Loucy (cell line): ENCODE measurements at regions not wholly inside any gene's neighbourhood (a gene's known extent, or its start where the extent isn't known, plus 50 kb on each side); places are given as distances from the start of the nearest gene placed in this dataset.
"Not testable (repeated sequence)": the region's sequence is repeated elsewhere in the genome, so short reads cannot be mapped to it uniquely, and the experiment has no call there.

Source experiments
- H2AFZ ChIP-seq: fragments of 200-600 bp; sonication (generic); 2 replicates; pipeline ENCODE4 v1.6.0; 2016; ENCODE audit warnings: antibody characterized with exemption, mild to moderate bottlenecking, low read length, moderate library complexity
- H3F3A ChIP-seq: fragments of 200-600 bp; 2 replicates; pipeline ENCODE4 v1.6.0; 2016; ENCODE audit warnings: antibody characterized with exemption, low read depth, mild to moderate bottlenecking
- H3K27me3 ChIP-seq: fragments of 200-600 bp; sonication (generic); 2 replicates; pipeline ENCODE4 v1.6.1; 2014; ENCODE audit warnings: low read length, mild to moderate bottlenecking; ENCODE audit not compliant: insufficient read depth, poor library complexity, severe bottlenecking
- H3K36me3 ChIP-seq: fragments of 200-600 bp; sonication (generic); 2 replicates; pipeline ENCODE4 v1.6.1; 2016; ENCODE audit warnings: low read length; ENCODE audit not compliant: insufficient read depth
- H3K4me1 ChIP-seq: fragments of 200-600 bp; sonication (generic); 2 replicates; pipeline ENCODE4 v1.5.1; 2014; ENCODE audit warnings: low read length, mild to moderate bottlenecking; ENCODE audit not compliant: insufficient read depth, poor library complexity, severe bottlenecking
- H3K4me2 ChIP-seq: fragments of 200-600 bp; sonication (generic); 2 replicates; pipeline ENCODE4 v1.6.0; 2014; ENCODE audit warnings: antibody characterized with exemption, low read length, low read depth, mild to moderate bottlenecking; ENCODE audit not compliant: poor library complexity, severe bottlenecking
- H3K4me3 ChIP-seq: fragments of 200-600 bp; sonication (generic); 2 replicates; pipeline ENCODE4 v1.5.1; 2014; ENCODE audit warnings: low read length, mild to moderate bottlenecking, mixed read lengths; ENCODE audit not compliant: poor library complexity, severe bottlenecking
- H3K79me2 ChIP-seq: fragments of 200-600 bp; sonication (generic); 2 replicates; pipeline ENCODE4 v1.6.1; 2014; ENCODE audit warnings: low read length; ENCODE audit not compliant: insufficient read depth
- H3K9ac ChIP-seq: fragments of 200-600 bp; sonication (generic); 2 replicates; pipeline ENCODE4 v1.6.0; 2014; ENCODE audit warnings: mild to moderate bottlenecking, low read depth, low read length, moderate library complexity; ENCODE audit not compliant: poor library complexity, severe bottlenecking
- H3K9me2 ChIP-seq: fragments of 200-600 bp; sonication (generic); replicated peaks from 2 replicates; pipeline ENCODE4 v1.6.1; 2016; ENCODE audit warnings: low read depth, low read length, mixed read lengths
- H3K9me3 ChIP-seq: fragments of 200-600 bp; sonication (generic); 2 replicates; pipeline ENCODE4 v1.6.1; 2014; ENCODE audit warnings: mild to moderate bottlenecking, antibody characterized with exemption, low read length, low read depth; ENCODE audit not compliant: insufficient read depth
- H4K20me1 ChIP-seq: fragments of 200-600 bp; sonication (generic); 2 replicates; pipeline ENCODE4 v1.6.0; 2014; ENCODE audit warnings: antibody characterized with exemption, low read length, mild to moderate bottlenecking; ENCODE audit not compliant: insufficient read depth, poor library complexity, severe bottlenecking

DNA sequence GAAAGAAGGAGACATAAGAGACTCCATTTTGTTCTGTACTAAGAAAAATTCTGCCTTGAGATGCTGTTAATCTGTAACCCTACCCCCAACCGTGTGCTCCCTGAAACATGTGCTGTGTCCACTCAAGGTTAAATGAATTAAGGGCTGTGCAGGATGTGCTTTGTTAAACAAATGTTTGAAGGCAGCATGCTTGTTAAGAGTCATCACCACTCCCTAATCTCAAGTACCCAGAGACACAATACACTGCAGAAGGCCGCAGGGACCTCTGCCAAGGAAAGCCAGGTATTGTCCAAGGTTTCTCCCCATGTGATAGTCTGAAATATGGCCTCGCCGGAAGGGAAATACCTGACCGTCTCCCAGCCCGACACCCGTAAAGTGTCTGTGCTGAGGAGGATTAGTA, 152.4 kb upstream of the NOTCH2NLA start:
- not testable (repeated sequence) for H3K79me2 ChIP-seq, H3K9me3 ChIP-seq, H3F3A ChIP-seq, H4K20me1 ChIP-seq, H3K4me3 ChIP-seq, H3K9ac ChIP-seq, H3K4me1 ChIP-seq, H3K36me3 ChIP-seq, H3K4me2 ChIP-seq, H3K27me3 ChIP-seq, H2AFZ ChIP-seq, H3K9me2 ChIP-seq

DNA sequence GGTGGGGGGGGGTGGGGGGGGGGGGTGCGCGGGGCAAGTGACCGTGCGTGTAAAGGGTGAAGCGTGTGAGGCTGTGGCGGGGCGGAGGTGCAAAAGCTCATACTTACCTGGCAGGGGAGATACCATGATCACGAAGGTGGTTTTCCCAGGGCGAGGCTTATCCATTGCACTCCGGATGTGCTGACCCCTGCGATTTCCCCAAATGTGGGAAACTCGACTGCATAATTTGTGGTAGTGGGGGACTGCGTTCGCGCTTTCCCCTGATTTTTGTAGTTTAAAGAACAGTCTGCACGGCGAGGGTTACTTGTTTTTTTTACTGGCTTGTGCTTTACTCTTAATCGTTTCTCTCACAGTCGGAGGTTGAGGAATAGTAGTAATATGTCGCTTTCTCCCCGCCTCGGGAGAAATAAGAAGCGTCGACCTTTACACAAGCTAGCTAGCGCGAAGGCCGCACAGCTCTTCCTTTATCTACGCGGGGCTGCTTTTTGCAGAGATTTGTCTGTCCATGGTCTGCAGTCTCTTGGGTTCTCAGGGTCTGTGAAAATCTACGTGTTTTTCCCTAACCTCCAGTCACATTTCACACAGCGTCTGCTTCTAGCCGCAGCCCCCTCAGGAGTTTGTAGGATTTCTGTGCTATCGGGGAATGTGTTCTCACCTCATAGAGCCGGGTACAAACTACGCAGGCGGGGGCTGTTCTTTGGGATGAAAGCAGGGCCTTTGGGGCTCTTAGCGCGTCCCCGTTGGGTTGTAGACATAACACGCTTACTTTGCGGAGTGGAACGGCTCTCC, 148.1 kb upstream of the NOTCH2NLA start:
- H3K4me3 ChIP-seq = peak overlapping the region; percentile 64
- H3K9me2 ChIP-seq, H3K9me3 ChIP-seq, H3K27me3 ChIP-seq, H3K36me3 ChIP-seq, H3K4me1 ChIP-seq, H3K79me2 ChIP-seq, H3F3A ChIP-seq, H2AFZ ChIP-seq, H4K20me1 ChIP-seq: not testable (repeated sequence)
- peak overlapping the region; percentile 74 for H3K9ac ChIP-seq
- H3K4me2 ChIP-seq = peak overlapping the region; percentile 83

DNA sequence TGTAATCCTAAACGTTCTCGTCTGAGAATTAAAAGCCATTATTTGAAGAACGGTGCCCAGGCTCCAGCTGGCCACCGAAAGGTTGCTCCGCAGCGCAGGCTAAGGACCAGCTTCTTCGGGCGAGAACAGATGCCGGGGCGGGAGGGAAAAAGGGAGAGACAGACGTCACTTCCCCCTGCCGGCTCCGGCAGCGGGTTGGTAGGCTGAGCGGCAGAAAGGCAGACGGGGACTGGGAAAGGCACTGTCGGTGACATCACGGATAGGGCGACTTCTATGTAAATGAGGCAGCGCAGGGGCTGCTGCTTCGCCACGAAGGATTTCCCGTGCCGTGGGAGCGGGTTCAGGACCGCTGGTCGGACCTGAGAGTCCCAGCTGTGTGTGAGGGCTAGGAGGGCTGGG, 147.5 kb upstream of the NOTCH2NLA start:
- not testable (repeated sequence) for H3F3A ChIP-seq, H3K4me2 ChIP-seq, H3K27me3 ChIP-seq, H2AFZ ChIP-seq, H3K9me2 ChIP-seq, H3K79me2 ChIP-seq, H3K9me3 ChIP-seq, H4K20me1 ChIP-seq, H3K36me3 ChIP-seq, H3K4me1 ChIP-seq
- Histone ChIP-seq H3K9ac (peak overlapping the region; percentile 59), H3K4me3 (peak overlapping the region; percentile 66)

DNA sequence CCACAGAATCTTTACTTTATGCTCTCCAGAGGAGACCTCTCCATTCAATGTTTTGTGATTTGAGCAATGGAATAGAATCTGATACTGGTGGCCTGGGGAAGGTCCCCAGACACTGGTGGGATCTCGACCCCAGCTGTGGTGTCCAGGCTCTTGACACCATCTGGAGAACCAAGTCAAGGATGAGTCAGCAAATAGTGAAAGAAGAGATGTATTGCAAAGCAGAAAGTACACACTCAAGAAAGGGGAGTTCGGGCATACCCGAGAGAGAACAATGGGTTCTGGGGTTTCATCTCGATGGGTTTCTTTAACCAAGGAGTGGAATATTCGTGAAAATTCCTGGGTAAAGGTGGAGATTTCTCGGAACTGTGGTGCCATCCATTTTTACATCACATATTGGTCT, 146.3 kb upstream of the NOTCH2NLA start:
- H3K27me3 ChIP-seq, H3K9ac ChIP-seq, H3K4me1 ChIP-seq, H2AFZ ChIP-seq, H3K9me3 ChIP-seq, H3K36me3 ChIP-seq, H3K4me3 ChIP-seq, H3K79me2 ChIP-seq, H3K4me2 ChIP-seq, H3K9me2 ChIP-seq, H4K20me1 ChIP-seq, H3F3A ChIP-seq: not testable (repeated sequence)

DNA sequence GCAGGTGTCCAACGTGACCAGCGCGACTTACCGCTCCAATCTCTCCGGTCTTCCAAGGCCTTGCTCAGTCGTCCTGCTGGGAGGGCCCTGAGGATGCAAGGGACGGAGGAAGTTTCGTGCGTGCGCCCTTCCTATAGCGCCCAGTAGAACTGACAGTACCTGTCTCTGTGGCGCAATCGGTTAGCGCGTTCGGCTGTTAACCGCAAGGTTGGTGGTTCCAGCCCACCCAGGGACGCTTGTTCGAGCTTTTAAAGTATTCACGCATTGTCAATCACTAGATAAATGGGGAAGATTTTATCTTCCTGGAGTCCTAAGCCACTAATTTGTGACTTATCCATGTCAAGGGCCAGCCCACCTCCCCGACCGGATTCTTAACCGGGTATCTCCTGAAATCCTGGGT, 141.1 kb upstream of the NOTCH2NLA start:
- not testable (repeated sequence) for H3K79me2 ChIP-seq, H4K20me1 ChIP-seq, H3K36me3 ChIP-seq, H3K27me3 ChIP-seq, H3K9me3 ChIP-seq, H3F3A ChIP-seq, H2AFZ ChIP-seq, H3K9me2 ChIP-seq, H3K4me3 ChIP-seq, H3K4me1 ChIP-seq, H3K9ac ChIP-seq, H3K4me2 ChIP-seq

DNA sequence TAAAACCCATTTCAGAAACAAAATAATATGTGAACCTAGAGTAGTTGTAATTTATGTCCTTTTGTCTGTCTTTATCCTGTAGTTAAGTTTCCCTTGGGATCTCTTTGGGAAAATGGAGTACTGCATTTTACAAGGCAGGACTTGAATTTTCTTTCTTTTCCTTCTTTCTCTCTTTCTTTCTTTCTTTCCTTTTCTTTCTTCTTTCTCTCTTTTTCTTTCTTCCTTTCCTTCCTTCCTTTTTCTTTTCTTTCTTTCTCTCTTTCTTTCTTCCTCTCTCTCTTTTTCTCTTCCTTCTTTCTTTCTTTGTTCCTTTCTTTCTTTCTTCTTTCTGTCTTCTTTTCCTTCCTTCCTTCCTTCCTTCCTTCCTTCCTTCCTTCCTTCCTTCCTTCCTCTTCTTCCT, 126.6 kb upstream of the NOTCH2NLA start:
- H3K4me3 ChIP-seq = not testable (repeated sequence)

DNA sequence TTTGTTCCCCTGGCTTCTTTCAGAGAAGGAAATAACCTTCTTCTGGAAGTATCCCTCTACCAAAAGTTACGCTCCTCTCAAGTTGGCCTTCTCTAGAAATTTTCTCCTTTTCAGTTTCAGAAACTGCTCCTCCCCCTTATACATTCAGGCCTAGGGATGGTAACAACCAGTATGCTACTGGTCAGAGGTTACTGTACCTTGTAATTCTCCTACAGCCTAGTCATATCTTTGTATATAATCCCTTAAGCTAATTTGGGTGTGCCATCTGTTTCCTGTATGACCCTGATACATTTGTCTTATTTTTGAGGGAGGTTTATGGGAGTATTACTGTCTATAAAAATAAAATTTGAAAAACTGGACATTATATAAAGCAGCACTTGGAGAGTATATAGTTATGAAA, 98.0 kb upstream of the NOTCH2NLA start:
- not testable (repeated sequence) for H3K9me2 ChIP-seq, H3K9me3 ChIP-seq, H2AFZ ChIP-seq, H3K4me3 ChIP-seq, H3F3A ChIP-seq, H3K9ac ChIP-seq, H3K27me3 ChIP-seq, H3K4me1 ChIP-seq, H3K79me2 ChIP-seq, H3K4me2 ChIP-seq, H4K20me1 ChIP-seq, H3K36me3 ChIP-seq

More for the DNA sequence above, 126.6 kb upstream of the NOTCH2NLA start:
- H3F3A ChIP-seq, H2AFZ ChIP-seq, H3K27me3 ChIP-seq, H3K79me2 ChIP-seq, H3K9me2 ChIP-seq, H4K20me1 ChIP-seq, H3K4me1 ChIP-seq, H3K4me2 ChIP-seq, H3K36me3 ChIP-seq, H3K9ac ChIP-seq, H3K9me3 ChIP-seq: not testable (repeated sequence)
